GM12878 (cell line): ENCODE measurements at regions not wholly inside any gene's neighbourhood (a gene's known extent, or its start where the extent isn't known, plus 50 kb on each side); places are given as distances from the start of the nearest gene placed in this dataset.

Source experiments
- ATAC-seq: fragments of 200-7000 bp; cut with Tn5 transposase; 3 replicates; pipeline ENCODE4 v1.9.1; 2020; ENCODE audit warnings: mild to moderate bottlenecking, moderate library complexity
- BruUV-seq: library from RNA; stranded (reverse); fragments of 400-500 nt; replicated peaks from 2 replicates; lab custom pipeline; 2021; lab: Mats Ljungman, UMichigan
- CTCF ChIA-PET: fragments of 300-600 bp; sonication (Branson Sonifier 250); formaldehyde crosslinking; extraction: SDS; loops from one replicate; lab custom pipeline; 2021; ENCODE audit warnings: inconsistent platforms; lab: Yijun Ruan, JAX
- POLR2A ChIA-PET: fragments of 350-600 bp; formaldehyde crosslinking; extraction: SDS; loops from one replicate; lab custom pipeline; 2021; ENCODE audit warnings: inconsistent platforms; lab: Charles Lee
- RAD21 ChIA-PET: fragments of 300-600 bp; sonication (Branson Sonifier 250); formaldehyde crosslinking; loops from one replicate; lab custom pipeline; 2023; ENCODE audit warnings: antibody characterized with exemption; ENCODE audit not compliant: unreplicated experiment; lab: Charles Lee
- SMC1A ChIA-PET: fragments of 300-600 bp; sonication (Branson Sonifier 250); formaldehyde crosslinking; loops from one replicate; lab custom pipeline; 2023; ENCODE audit not compliant: unreplicated experiment, uncharacterized antibody; lab: Charles Lee
- DNase-seq: peaks from one replicate; pipeline ENCODE4 v3.0.0-alpha.2; 2011; ENCODE audit warnings: low read depth, low spot score
- FAIRE-seq: peaks from 3 replicates; lab custom pipeline; 2011; peaks lifted over from hg19 to GRCh38; lab: Jason Lieb, UNC
- H2AFZ ChIP-seq: 2 replicates; pipeline ENCODE4 v1.6.0; 2011; ENCODE audit warnings: low read depth, low read length, control low read depth; ENCODE audit not compliant: control insufficient read depth
- H3K27ac ChIP-seq: 2 replicates; pipeline ENCODE4 v1.5.1; 2011; ENCODE audit warnings: control low read depth; ENCODE audit not compliant: control insufficient read depth, insufficient read depth
- H3K27me3 ChIP-seq, 2 experiments: replicated peaks in 1 of 2; 2 replicates each; pipeline versions ENCODE4 v1.6.0 to v1.6.1; 2011; ENCODE audit warnings: low read length in 1 of 2; ENCODE audit not compliant: control insufficient read depth in 2 of 2, insufficient read depth in 2 of 2
- H3K36me3 ChIP-seq, 2 experiments: 2 replicates each; pipeline ENCODE4 v1.5.1; 2011; ENCODE audit warnings: low read length in 1 of 2; ENCODE audit not compliant: control insufficient read depth in 2 of 2, insufficient read depth in 2 of 2
- H3K4me1 ChIP-seq: 2 replicates; pipeline ENCODE4 v1.6.1; 2011; ENCODE audit warnings: mild to moderate bottlenecking, low read length, moderate library complexity, mixed read lengths; ENCODE audit not compliant: control insufficient read depth, insufficient read depth
- H3K4me2 ChIP-seq: 2 replicates; pipeline ENCODE4 v1.6.0; 2011; ENCODE audit warnings: control low read depth; ENCODE audit not compliant: control insufficient read depth, insufficient read depth
- H3K4me3 ChIP-seq: fragments of 200-600 bp; sonication (generic); 2 replicates; pipeline ENCODE4 v1.5.1; 2016
- H3K79me2 ChIP-seq: 2 replicates; pipeline ENCODE4 v1.6.0; 2011; ENCODE audit warnings: low read length; ENCODE audit not compliant: control insufficient read depth, insufficient read depth
- H3K9ac ChIP-seq: 2 replicates; pipeline ENCODE4 v1.8.0; 2011; ENCODE audit warnings: low read length, control low read depth, mixed read lengths; ENCODE audit not compliant: control insufficient read depth, insufficient read depth
- H3K9me3 ChIP-seq: replicated peaks from 3 replicates; pipeline ENCODE4 v1.5.1; 2011; ENCODE audit warnings: mild to moderate bottlenecking, low read length; ENCODE audit not compliant: control insufficient read depth, insufficient read depth
- H4K20me1 ChIP-seq: 2 replicates; pipeline ENCODE4 v1.6.0; 2011; ENCODE audit not compliant: control insufficient read depth, insufficient read depth
- ESRRA ChIP-seq: IDR thresholded peaks from 2 replicates; pipeline ENCODE4 v1.6.1; 2012; ENCODE audit warnings: mild to moderate bottlenecking, low read length, improper control_type of control experiment
- ETV6 ChIP-seq, 2 experiments: fragments of 450-650 bp in 1 of 2; IDR thresholded peaks in 1 of 2; conservative IDR thresholded peaks in 1 of 2; 2 replicates each; pipeline ENCODE4 v1.6.1; 2014; ENCODE audit warnings: antibody characterized with exemption in 1 of 2, borderline replicate concordance in 1 of 2, low read depth in 1 of 2, mild to moderate bottlenecking in 1 of 2, moderate library complexity in 1 of 2
- JUND ChIP-seq: IDR thresholded peaks from 2 replicates; pipeline ENCODE4 v1.6.1; 2012; ENCODE audit warnings: low read depth, mild to moderate bottlenecking, low read length, improper control_type of control experiment, moderate library complexity
- MYB ChIP-seq: fragments of 150-350 bp; IDR thresholded peaks from 2 replicates; pipeline ENCODE4 v1.6.1; 2014; ENCODE audit warnings: mild to moderate bottlenecking, low read depth, low read length, borderline replicate concordance
- NRF1 ChIP-seq: conservative IDR thresholded peaks from 2 replicates; pipeline ENCODE4 v1.6.1; 2011; ENCODE audit warnings: mild to moderate bottlenecking, low read depth, low read length, improper control_type of control experiment
- SUPT20H ChIP-seq: IDR thresholded peaks from 2 replicates; pipeline ENCODE4 v1.6.1; 2011; ENCODE audit warnings: low read depth, mild to moderate bottlenecking, low read length, moderate library complexity, borderline replicate concordance; ENCODE audit not compliant: control insufficient read depth
- TCF3 ChIP-seq: IDR thresholded peaks from 2 replicates; pipeline ENCODE4 v1.6.1; 2012; ENCODE audit warnings: low read depth, mild to moderate bottlenecking, low read length, borderline replicate concordance; ENCODE audit not compliant: insufficient read depth
- YBX1 ChIP-seq: fragments of 450-650 bp; IDR thresholded peaks from 2 replicates; pipeline ENCODE4 v1.6.1; 2016; ENCODE audit warnings: antibody characterized with exemption
- ZBED1 ChIP-seq: IDR thresholded peaks from 2 replicates; pipeline ENCODE4 v1.6.1; 2016; ENCODE audit warnings: borderline replicate concordance
- ZNF207 ChIP-seq: fragments of 450-650 bp; IDR thresholded peaks from 2 replicates; pipeline ENCODE4 v1.6.1; 2014; ENCODE audit warnings: antibody characterized with exemption, mild to moderate bottlenecking, borderline replicate concordance
- ZNF384 ChIP-seq: IDR thresholded peaks from 2 replicates; pipeline ENCODE4 v1.6.1; 2012; ENCODE audit warnings: low read depth, mild to moderate bottlenecking, low read length, improper control_type of control experiment, borderline replicate concordance
- ZZZ3 ChIP-seq: IDR thresholded peaks from 2 replicates; pipeline ENCODE4 v1.6.1; 2011; ENCODE audit warnings: low read depth; ENCODE audit not compliant: control insufficient read depth, insufficient read length
- WGBS: methylation state at CpG from one replicate; pipeline ENCODE4 v1.1.6; 2016; ENCODE audit warnings: low lambda C conversion rate; ENCODE audit not compliant: insufficient replicate concordance, insufficient coverage; ENCODE audit errors: missing lambda C conversion rate; 5-methylcytosine and 5-hydroxymethylcytosine counted together
- in situ Hi-C: fragments of 300-500 bp; cut with MboI; formaldehyde crosslinking; loops from 9 replicates; pipeline ENCODE4 v1.14.3; 2018; ENCODE audit warnings: mixed read lengths
- intact Hi-C: fragments of 100-400 bp; cut with micrococcal nuclease; formaldehyde crosslinking; loops from one replicate; pipeline ENCODE4 v1.14.2; 2022; ENCODE audit not compliant: unreplicated experiment
- TF ChIP-seq, protein P1 (sequence below): IDR thresholded peaks from 2 replicates; pipeline ENCODE4 v1.6.1; 2012; ENCODE audit warnings: mild to moderate bottlenecking, low read depth, low read length
- TF ChIP-seq, protein P2 (sequence below): fragments of 150-350 bp; IDR thresholded peaks from 2 replicates; pipeline ENCODE4 v1.6.1; 2014; ENCODE audit warnings: mild to moderate bottlenecking, low read depth, low read length
- TF ChIP-seq, protein P3 (sequence below): IDR thresholded peaks from 2 replicates; pipeline ENCODE4 v1.6.1; 2011; ENCODE audit warnings: mild to moderate bottlenecking, low read depth, low read length, moderate library complexity; ENCODE audit not compliant: insufficient replicate concordance
- TF ChIP-seq, protein P4 (sequence below): fragments of 450-650 bp; IDR thresholded peaks from 2 replicates; pipeline ENCODE4 v1.6.1; 2017; ENCODE audit warnings: borderline replicate concordance

DNA sequence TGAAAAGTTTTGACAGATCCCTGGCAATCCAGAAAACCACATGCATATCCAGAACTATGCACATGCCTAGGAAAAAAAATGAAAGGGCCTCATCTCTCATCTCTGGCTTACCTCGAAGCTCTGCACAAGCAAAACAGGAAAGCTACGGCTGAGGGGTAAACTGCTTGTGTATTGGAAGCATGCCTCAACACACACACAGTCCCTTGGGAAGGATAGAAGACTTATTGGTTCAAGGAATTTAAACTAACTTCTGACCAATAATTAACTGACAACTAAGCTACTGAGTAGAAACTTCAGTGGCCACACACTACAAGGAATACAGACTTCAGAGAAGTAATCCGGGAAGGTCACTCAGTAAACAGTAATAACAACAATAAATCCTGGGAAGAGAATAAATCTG is 59.9 kb upstream of the POMGNT2 start:
- Histone ChIP-seq H3K4me3 (no peak overlapping the region), H3K36me3 (no peaks in the 10 kb centered on the region), H4K20me1 (no peaks in the 10 kb centered on the region), H3K4me2 (no peak overlapping the region), H3K4me1 (no peaks in the 10 kb centered on the region; the same call in 1 of the 2 replicates), H3K9ac (no peak overlapping the region)
- no peak for ATAC-seq
- no peak for FAIRE-seq
- CTCF ChIA-PET, result interaction anchor here (1.4 to 7.6 kb wide), 3 partner anchors 121 to 337 kb away, joined by 3 to 81 read pairs (median 6); partner anchors contain the start of gene SNRK
- in situ Hi-C loops, result no loop called here
- BruUV-seq, result no TSS peak
- TF ChIP-seq, protein P1, sequence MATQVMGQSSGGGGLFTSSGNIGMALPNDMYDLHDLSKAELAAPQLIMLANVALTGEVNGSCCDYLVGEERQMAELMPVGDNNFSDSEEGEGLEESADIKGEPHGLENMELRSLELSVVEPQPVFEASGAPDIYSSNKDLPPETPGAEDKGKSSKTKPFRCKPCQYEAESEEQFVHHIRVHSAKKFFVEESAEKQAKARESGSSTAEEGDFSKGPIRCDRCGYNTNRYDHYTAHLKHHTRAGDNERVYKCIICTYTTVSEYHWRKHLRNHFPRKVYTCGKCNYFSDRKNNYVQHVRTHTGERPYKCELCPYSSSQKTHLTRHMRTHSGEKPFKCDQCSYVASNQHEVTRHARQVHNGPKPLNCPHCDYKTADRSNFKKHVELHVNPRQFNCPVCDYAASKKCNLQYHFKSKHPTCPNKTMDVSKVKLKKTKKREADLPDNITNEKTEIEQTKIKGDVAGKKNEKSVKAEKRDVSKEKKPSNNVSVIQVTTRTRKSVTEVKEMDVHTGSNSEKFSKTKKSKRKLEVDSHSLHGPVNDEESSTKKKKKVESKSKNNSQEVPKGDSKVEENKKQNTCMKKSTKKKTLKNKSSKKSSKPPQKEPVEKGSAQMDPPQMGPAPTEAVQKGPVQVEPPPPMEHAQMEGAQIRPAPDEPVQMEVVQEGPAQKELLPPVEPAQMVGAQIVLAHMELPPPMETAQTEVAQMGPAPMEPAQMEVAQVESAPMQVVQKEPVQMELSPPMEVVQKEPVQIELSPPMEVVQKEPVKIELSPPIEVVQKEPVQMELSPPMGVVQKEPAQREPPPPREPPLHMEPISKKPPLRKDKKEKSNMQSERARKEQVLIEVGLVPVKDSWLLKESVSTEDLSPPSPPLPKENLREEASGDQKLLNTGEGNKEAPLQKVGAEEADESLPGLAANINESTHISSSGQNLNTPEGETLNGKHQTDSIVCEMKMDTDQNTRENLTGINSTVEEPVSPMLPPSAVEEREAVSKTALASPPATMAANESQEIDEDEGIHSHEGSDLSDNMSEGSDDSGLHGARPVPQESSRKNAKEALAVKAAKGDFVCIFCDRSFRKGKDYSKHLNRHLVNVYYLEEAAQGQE, result no peak
- no peak for TF ChIP-seq ZZZ3
- no peak for TF ChIP-seq ESRRA
- TF ChIP-seq YBX1, result no peak
- TF ChIP-seq ZNF384, result no peak
- TF ChIP-seq, protein P2, sequence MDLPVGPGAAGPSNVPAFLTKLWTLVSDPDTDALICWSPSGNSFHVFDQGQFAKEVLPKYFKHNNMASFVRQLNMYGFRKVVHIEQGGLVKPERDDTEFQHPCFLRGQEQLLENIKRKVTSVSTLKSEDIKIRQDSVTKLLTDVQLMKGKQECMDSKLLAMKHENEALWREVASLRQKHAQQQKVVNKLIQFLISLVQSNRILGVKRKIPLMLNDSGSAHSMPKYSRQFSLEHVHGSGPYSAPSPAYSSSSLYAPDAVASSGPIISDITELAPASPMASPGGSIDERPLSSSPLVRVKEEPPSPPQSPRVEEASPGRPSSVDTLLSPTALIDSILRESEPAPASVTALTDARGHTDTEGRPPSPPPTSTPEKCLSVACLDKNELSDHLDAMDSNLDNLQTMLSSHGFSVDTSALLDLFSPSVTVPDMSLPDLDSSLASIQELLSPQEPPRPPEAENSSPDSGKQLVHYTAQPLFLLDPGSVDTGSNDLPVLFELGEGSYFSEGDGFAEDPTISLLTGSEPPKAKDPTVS, result no peak
- TF ChIP-seq, protein P3, sequence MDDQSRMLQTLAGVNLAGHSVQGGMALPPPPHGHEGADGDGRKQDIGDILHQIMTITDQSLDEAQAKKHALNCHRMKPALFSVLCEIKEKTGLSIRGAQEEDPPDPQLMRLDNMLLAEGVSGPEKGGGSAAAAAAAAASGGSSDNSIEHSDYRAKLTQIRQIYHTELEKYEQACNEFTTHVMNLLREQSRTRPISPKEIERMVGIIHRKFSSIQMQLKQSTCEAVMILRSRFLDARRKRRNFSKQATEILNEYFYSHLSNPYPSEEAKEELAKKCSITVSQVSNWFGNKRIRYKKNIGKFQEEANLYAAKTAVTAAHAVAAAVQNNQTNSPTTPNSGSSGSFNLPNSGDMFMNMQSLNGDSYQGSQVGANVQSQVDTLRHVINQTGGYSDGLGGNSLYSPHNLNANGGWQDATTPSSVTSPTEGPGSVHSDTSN, result no peak
- TF ChIP-seq ETV6 (conservative IDR thresholded peaks at IDR 0.05 in 1 of 2, IDR thresholded peaks at IDR 0.05 in 1 of 2; ENCODE audit: borderline replicate concordance in 1 of 2, low read depth in 1 of 2), result no peak
- TF ChIP-seq ZNF207, result no peak
- no peak for TF ChIP-seq TCF3
- no peak for TF ChIP-seq NRF1
- TF ChIP-seq, protein P4, sequence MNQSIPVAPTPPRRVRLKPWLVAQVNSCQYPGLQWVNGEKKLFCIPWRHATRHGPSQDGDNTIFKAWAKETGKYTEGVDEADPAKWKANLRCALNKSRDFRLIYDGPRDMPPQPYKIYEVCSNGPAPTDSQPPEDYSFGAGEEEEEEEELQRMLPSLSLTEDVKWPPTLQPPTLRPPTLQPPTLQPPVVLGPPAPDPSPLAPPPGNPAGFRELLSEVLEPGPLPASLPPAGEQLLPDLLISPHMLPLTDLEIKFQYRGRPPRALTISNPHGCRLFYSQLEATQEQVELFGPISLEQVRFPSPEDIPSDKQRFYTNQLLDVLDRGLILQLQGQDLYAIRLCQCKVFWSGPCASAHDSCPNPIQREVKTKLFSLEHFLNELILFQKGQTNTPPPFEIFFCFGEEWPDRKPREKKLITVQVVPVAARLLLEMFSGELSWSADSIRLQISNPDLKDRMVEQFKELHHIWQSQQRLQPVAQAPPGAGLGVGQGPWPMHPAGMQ, result no peak
- no peak for TF ChIP-seq ZBED1
- no peak for TF ChIP-seq MYB
- TF ChIP-seq JUND, result no peak
- no peak for TF ChIP-seq SUPT20H
- TF ChIP-seq, all 136 proteins: peak for 0
- ChIA-PET POLR2A (no interaction called here), RAD21 (no interaction called here), SMC1A (interaction anchor here (0.7 to 2.3 kb wide), 5 partner anchors 10 to 217 kb away, joined by 3 to 11 read pairs (median 4); no protein-coding TSS in a partner anchor)
- H3K27me3 ChIP-seq, result no peaks in the 10 kb centered on the region
- intact Hi-C loops, result no loop called here
- H3K9me3 ChIP-seq, result no peaks in the 10 kb centered on the region; the same call in 2 of the 3 replicates
- H3K79me2 ChIP-seq, result no peaks in the 10 kb centered on the region
- 43% methylated on average over 3 of the region's 3 CpGs for WGBS
- no peak overlapping the region for H3K27ac ChIP-seq
- H2AFZ ChIP-seq, result no peak overlapping the region
- DNase-seq, result no peak
